ENCODE measurements at regions not wholly inside any gene's neighbourhood (a gene's known extent, or its start where the extent isn't known, plus 50 kb on each side); places are given as distances from the start of the nearest gene placed in this dataset.

DNA sequence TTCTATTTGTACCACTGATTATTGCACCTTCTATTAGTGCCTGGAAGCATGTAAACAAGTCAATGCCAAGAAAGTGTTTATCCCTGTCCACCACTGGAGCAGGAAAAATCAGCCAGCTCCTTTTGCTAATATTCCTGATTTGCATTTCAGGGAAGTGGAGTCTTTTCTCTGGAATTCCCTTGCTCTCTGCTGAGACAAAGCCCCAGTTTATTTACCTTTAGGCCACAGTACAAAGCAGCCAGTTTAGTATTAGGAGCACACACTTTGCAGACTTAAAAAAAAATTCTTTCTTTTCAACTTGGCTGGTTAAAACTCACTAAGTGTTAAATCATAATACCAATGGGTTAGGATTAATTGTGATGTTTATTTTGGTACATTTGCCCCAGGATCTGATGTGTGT lies 631.1 kb downstream of the PKHD1 start:
- Histone ChIP-seq H3K9me3 (ENCODE audit: low read length) (no peaks in the 10 kb centered on the region), H3K9me2 (ENCODE audit: insufficient read depth, low read length) (no peaks in the 10 kb centered on the region), H3K9ac (ENCODE audit: low read length) (no peak overlapping the region), H3F3A (ENCODE audit: insufficient read depth, low read length, poor library complexity, severe bottlenecking) (no peaks in the 10 kb centered on the region), H3K27me3 (ENCODE audit: insufficient read depth, low read depth, low read length) (peaks cover 84% of the 10 kb centered on the region), H3K4me3 (ENCODE audit: low read length) (no peak overlapping the region), H4K20me1 (ENCODE audit: insufficient read depth) (no peaks in the 10 kb centered on the region), H3K79me2 (replicated peaks; ENCODE audit: insufficient read depth, low read length) (no peaks in the 10 kb centered on the region), H3K27ac (ENCODE audit: low read length) (no peak overlapping the region), H3K4me2 (ENCODE audit: low read length) (no peak overlapping the region), H3K36me3 (ENCODE audit: insufficient read depth, low read length) (no peaks in the 10 kb centered on the region), H2AFZ (ENCODE audit: low read depth, low read length) (no peak overlapping the region)
- TF ChIP-seq EZH2 (IDR thresholded peaks at IDR 0.05; ENCODE audit: borderline replicate concordance, insufficient read depth, low read length, poor library complexity, severe bottlenecking) (no peak), TAF1 (IDR thresholded peaks at IDR 0.05; ENCODE audit: low read depth) (no peak), SMC3 (conservative IDR thresholded peaks at IDR 0.05; ENCODE audit: poor library complexity) (no peak), POLR2AphosphoS5 (IDR thresholded peaks at IDR 0.05) (no peak), MXI1 (conservative IDR thresholded peaks at IDR 0.05; ENCODE audit: poor library complexity, severe bottlenecking) (no peak), RAD21 (conservative IDR thresholded peaks at IDR 0.05) (no peak), EP300 (conservative IDR thresholded peaks at IDR 0.05; ENCODE audit: poor library complexity, severe bottlenecking) (no peak)
- TF ChIP-seq, protein P1, sequence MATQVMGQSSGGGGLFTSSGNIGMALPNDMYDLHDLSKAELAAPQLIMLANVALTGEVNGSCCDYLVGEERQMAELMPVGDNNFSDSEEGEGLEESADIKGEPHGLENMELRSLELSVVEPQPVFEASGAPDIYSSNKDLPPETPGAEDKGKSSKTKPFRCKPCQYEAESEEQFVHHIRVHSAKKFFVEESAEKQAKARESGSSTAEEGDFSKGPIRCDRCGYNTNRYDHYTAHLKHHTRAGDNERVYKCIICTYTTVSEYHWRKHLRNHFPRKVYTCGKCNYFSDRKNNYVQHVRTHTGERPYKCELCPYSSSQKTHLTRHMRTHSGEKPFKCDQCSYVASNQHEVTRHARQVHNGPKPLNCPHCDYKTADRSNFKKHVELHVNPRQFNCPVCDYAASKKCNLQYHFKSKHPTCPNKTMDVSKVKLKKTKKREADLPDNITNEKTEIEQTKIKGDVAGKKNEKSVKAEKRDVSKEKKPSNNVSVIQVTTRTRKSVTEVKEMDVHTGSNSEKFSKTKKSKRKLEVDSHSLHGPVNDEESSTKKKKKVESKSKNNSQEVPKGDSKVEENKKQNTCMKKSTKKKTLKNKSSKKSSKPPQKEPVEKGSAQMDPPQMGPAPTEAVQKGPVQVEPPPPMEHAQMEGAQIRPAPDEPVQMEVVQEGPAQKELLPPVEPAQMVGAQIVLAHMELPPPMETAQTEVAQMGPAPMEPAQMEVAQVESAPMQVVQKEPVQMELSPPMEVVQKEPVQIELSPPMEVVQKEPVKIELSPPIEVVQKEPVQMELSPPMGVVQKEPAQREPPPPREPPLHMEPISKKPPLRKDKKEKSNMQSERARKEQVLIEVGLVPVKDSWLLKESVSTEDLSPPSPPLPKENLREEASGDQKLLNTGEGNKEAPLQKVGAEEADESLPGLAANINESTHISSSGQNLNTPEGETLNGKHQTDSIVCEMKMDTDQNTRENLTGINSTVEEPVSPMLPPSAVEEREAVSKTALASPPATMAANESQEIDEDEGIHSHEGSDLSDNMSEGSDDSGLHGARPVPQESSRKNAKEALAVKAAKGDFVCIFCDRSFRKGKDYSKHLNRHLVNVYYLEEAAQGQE (IDR thresholded peaks at IDR 0.05; ENCODE audit: borderline replicate concordance), result no peak
- TF ChIP-seq, protein P2, sequence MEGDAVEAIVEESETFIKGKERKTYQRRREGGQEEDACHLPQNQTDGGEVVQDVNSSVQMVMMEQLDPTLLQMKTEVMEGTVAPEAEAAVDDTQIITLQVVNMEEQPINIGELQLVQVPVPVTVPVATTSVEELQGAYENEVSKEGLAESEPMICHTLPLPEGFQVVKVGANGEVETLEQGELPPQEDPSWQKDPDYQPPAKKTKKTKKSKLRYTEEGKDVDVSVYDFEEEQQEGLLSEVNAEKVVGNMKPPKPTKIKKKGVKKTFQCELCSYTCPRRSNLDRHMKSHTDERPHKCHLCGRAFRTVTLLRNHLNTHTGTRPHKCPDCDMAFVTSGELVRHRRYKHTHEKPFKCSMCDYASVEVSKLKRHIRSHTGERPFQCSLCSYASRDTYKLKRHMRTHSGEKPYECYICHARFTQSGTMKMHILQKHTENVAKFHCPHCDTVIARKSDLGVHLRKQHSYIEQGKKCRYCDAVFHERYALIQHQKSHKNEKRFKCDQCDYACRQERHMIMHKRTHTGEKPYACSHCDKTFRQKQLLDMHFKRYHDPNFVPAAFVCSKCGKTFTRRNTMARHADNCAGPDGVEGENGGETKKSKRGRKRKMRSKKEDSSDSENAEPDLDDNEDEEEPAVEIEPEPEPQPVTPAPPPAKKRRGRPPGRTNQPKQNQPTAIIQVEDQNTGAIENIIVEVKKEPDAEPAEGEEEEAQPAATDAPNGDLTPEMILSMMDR (IDR thresholded peaks at IDR 0.05; ENCODE audit: poor library complexity, severe bottlenecking), result no peak

DNA sequence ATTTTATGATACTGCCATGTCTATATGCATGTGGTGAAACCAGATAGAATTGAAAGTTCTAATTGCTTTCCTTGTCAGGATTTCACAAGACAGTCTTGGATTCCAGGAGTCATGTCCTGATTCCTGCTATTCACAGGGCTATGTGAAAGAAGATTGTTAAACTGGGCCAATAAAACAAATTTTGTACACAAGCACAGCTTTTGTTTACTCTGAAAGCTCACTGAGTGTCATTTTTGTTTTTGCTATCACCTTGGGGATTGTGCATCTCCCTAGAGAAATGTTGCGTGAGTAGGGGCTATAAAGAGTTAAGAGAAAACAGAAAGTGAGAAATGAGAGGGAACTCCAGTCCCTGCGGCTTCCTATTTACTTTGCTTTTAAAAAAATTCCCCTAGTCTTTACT lies 627.5 kb downstream of the PKHD1 start:
- H4K20me1 ChIP-seq (ENCODE audit: insufficient read depth), result no peaks in the 10 kb centered on the region
- H3K9me2 ChIP-seq (ENCODE audit: insufficient read depth, low read length), result no peaks in the 10 kb centered on the region
- no peak overlapping the region for H2AFZ ChIP-seq (ENCODE audit: low read depth, low read length)
- H3K79me2 ChIP-seq (replicated peaks; ENCODE audit: insufficient read depth, low read length), result no peaks in the 10 kb centered on the region
- peaks cover 98% of the 10 kb centered on the region for H3K27me3 ChIP-seq (ENCODE audit: insufficient read depth, low read depth, low read length)
- H3K27ac ChIP-seq (ENCODE audit: low read length), result no peak overlapping the region
- no peaks in the 10 kb centered on the region for H3K9me3 ChIP-seq (ENCODE audit: low read length)
- no peaks in the 10 kb centered on the region for H3K36me3 ChIP-seq (ENCODE audit: insufficient read depth, low read length)
- TF ChIP-seq TAF1 (IDR thresholded peaks at IDR 0.05; ENCODE audit: low read depth), result no peak
- TF ChIP-seq, protein P2 (IDR thresholded peaks at IDR 0.05; ENCODE audit: poor library complexity, severe bottlenecking), result no peak
- TF ChIP-seq SMC3 (conservative IDR thresholded peaks at IDR 0.05; ENCODE audit: poor library complexity), result no peak
- TF ChIP-seq EZH2 (IDR thresholded peaks at IDR 0.05; ENCODE audit: borderline replicate concordance, insufficient read depth, low read length, poor library complexity, severe bottlenecking), result no peak
- TF ChIP-seq, protein P1 (IDR thresholded peaks at IDR 0.05; ENCODE audit: borderline replicate concordance), result no peak
- no peak for TF ChIP-seq MXI1 (conservative IDR thresholded peaks at IDR 0.05; ENCODE audit: poor library complexity, severe bottlenecking)
- no peak for TF ChIP-seq RAD21 (conservative IDR thresholded peaks at IDR 0.05)
- no peak for TF ChIP-seq POLR2AphosphoS5 (IDR thresholded peaks at IDR 0.05)
- no peak overlapping the region for H3K4me2 ChIP-seq (ENCODE audit: low read length)
- H3F3A ChIP-seq (ENCODE audit: insufficient read depth, low read length, poor library complexity, severe bottlenecking), result no peaks in the 10 kb centered on the region
- no peak overlapping the region for H3K4me3 ChIP-seq (ENCODE audit: low read length)
- H3K9ac ChIP-seq (ENCODE audit: low read length), result no peak overlapping the region

Measured in neural cell (in vitro differentiated cells).